SK-N-SH treated with all-trans-retinoic acid at 6 μM for 48 hours (cell line): ENCODE measurements at regions not wholly inside any gene's neighbourhood (a gene's known extent, or its start where the extent isn't known, plus 50 kb on each side); places are given as distances from the start of the nearest gene placed in this dataset.

Experiments
- ARNTL ChIP-seq: fragments of 450-650 bp; formaldehyde crosslinking; IDR thresholded peaks from 2 replicates; pipeline ENCODE4 v1.5.0; 2020; ENCODE audit warnings: low read depth, mild to moderate bottlenecking, moderate library complexity, borderline replicate concordance
- BACH2 ChIP-seq: fragments of 250-450 bp; sonication (Bioruptor Pico); IDR thresholded peaks from 2 replicates; pipeline ENCODE4 v1.9.0; 2021; ENCODE audit warnings: mild to moderate bottlenecking, borderline replicate concordance
- GLIS3 ChIP-seq: fragments of 250-450 bp; sonication (Bioruptor Pico); IDR thresholded peaks from 2 replicates; pipeline ENCODE4 v1.5.0; 2020; ENCODE audit warnings: mild to moderate bottlenecking, moderate library complexity
- ISL1 ChIP-seq: fragments of 250-450 bp; sonication (Bioruptor Pico); IDR thresholded peaks from 2 replicates; pipeline ENCODE4 v2.1.2; 2022; ENCODE audit warnings: mild to moderate bottlenecking, moderate library complexity
- POU6F1 ChIP-seq: fragments of 250-450 bp; sonication (Bioruptor Pico); IDR thresholded peaks from 2 replicates; pipeline ENCODE4 v1.8.0; 2021; ENCODE audit warnings: low read depth, mild to moderate bottlenecking, moderate library complexity, borderline replicate concordance
- RARB ChIP-seq: fragments of 250-450 bp; sonication (Bioruptor Pico); IDR thresholded peaks from 2 replicates; pipeline ENCODE4 v1.8.0; 2021; ENCODE audit warnings: mild to moderate bottlenecking, moderate library complexity
- SNAI2 ChIP-seq: fragments of 250-450 bp; sonication (Bioruptor Pico); IDR thresholded peaks from 2 replicates; pipeline ENCODE4 v1.5.0; 2020; ENCODE audit warnings: mild to moderate bottlenecking, moderate library complexity
- TOX ChIP-seq: fragments of 250-450 bp; sonication (Bioruptor Pico); IDR thresholded peaks from 2 replicates; pipeline ENCODE4 v1.8.0; 2021; ENCODE audit warnings: mild to moderate bottlenecking, moderate library complexity, borderline replicate concordance
- ZFP3 ChIP-seq: fragments of 250-450 bp; sonication (Bioruptor Pico); IDR thresholded peaks from 2 replicates; pipeline ENCODE4 v1.5.0; 2020; ENCODE audit warnings: mild to moderate bottlenecking, moderate library complexity
- ZNF565 ChIP-seq: fragments of 450-650 bp; formaldehyde crosslinking; conservative IDR thresholded peaks from 2 replicates; pipeline ENCODE4 v1.5.0; 2020; ENCODE audit warnings: low read depth, mild to moderate bottlenecking, moderate library complexity
- ZNF70 ChIP-seq: fragments of 450-650 bp; formaldehyde crosslinking; IDR thresholded peaks from 2 replicates; pipeline ENCODE4 v1.5.0; 2020; ENCODE audit warnings: mild to moderate bottlenecking, moderate library complexity
- TF ChIP-seq, protein P1 (sequence below): fragments of 250-450 bp; sonication (Bioruptor Pico); IDR thresholded peaks from 2 replicates; pipeline ENCODE4 v1.5.1; 2021; ENCODE audit warnings: mild to moderate bottlenecking, moderate library complexity
- TF ChIP-seq, protein P2 (sequence below): fragments of 250-450 bp; sonication (Bioruptor Pico); IDR thresholded peaks from 2 replicates; pipeline ENCODE4 v1.8.0; 2020; ENCODE audit warnings: mild to moderate bottlenecking, moderate library complexity, borderline replicate concordance

DNA sequence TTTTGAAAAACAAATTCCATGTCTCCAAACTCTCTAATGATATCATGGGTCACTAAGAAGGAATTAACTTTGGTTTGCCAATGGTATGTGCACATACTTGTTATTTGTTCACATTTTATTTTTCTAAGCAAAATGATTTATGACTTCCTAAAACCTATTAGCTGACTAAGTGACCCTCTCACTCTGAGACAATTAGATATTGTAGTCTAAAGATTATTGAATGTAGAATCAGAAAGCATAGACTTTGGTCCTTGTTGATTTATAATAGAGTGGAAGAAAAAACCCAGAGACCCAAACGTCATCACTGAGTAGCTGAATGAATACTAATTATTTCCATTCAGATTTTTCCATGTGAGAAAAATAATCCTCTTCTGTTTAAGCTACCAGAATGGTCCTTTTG, 243.5 kb upstream of the ANO3 start:
- peak; percentile 91; the same call in 1 of the 2 replicates for TF ChIP-seq TOX (CRISPR knock-in tag)
- TF ChIP-seq, protein P1, sequence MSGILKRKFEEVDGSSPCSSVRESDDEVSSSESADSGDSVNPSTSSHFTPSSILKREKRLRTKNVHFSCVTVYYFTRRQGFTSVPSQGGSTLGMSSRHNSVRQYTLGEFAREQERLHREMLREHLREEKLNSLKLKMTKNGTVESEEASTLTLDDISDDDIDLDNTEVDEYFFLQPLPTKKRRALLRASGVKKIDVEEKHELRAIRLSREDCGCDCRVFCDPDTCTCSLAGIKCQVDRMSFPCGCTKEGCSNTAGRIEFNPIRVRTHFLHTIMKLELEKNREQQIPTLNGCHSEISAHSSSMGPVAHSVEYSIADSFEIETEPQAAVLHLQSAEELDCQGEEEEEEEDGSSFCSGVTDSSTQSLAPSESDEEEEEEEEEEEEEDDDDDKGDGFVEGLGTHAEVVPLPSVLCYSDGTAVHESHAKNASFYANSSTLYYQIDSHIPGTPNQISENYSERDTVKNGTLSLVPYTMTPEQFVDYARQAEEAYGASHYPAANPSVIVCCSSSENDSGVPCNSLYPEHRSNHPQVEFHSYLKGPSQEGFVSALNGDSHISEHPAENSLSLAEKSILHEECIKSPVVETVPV = no peak
- no peak for TF ChIP-seq POU6F1 (CRISPR knock-in tag)
- TF ChIP-seq ARNTL (CRISPR knock-in tag) = no peak
- TF ChIP-seq, protein P2, sequence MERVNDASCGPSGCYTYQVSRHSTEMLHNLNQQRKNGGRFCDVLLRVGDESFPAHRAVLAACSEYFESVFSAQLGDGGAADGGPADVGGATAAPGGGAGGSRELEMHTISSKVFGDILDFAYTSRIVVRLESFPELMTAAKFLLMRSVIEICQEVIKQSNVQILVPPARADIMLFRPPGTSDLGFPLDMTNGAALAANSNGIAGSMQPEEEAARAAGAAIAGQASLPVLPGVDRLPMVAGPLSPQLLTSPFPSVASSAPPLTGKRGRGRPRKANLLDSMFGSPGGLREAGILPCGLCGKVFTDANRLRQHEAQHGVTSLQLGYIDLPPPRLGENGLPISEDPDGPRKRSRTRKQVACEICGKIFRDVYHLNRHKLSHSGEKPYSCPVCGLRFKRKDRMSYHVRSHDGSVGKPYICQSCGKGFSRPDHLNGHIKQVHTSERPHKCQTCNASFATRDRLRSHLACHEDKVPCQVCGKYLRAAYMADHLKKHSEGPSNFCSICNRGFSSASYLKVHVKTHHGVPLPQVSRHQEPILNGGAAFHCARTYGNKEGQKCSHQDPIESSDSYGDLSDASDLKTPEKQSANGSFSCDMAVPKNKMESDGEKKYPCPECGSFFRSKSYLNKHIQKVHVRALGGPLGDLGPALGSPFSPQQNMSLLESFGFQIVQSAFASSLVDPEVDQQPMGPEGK (CRISPR knock-in tag) = peak; percentile 60; the same call in 1 of the 2 replicates
- no peak for TF ChIP-seq BACH2 (CRISPR knock-in tag)
- TF ChIP-seq ZNF70 (CRISPR knock-in tag) = no peak
- TF ChIP-seq RARB = peak; percentile 46; the same call in 1 of the 2 replicates
- peak; percentile 88 for TF ChIP-seq ISL1 (CRISPR knock-in tag)
- no peak for TF ChIP-seq ZFP3
- no peak for TF ChIP-seq GLIS3
- no peak for TF ChIP-seq ZNF565
- TF ChIP-seq SNAI2 (CRISPR knock-in tag) = no peak
